Endometrium (tissue), 2 donors: ENCODE measurements at regions not wholly inside any gene's neighbourhood (a gene's known extent, or its start where the extent isn't known, plus 50 kb on each side); places are given as distances from the start of the nearest gene placed in this dataset.

Source experiments
- FAIRE-seq: peaks from 2 replicates; lab custom pipeline; 2012; peaks lifted over from hg19 to GRCh38; lab: Jason Lieb, UNC
- donor health status: control.
- donor health status: control.

DNA sequence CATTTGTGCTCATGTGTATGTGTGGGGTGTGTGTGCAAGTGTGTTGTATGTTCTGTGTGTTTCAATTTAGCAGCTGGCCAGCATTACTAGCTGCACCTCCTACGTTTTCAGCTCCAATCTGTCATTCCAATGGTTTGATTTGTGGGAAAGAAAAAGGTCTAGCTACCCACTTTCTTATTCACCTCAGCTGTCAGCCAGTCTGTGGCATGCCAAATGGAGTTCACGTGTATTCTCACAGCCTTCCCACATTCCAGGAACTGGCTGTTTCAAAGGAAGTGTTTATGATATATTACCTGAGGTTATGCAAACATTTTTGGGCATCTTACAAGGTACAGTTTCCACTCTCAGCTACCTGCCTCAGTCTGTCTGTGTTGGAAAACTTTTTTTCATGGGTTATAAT, 220.2 kb upstream of the CPNE8 start:
- FAIRE-seq = no peak

DNA sequence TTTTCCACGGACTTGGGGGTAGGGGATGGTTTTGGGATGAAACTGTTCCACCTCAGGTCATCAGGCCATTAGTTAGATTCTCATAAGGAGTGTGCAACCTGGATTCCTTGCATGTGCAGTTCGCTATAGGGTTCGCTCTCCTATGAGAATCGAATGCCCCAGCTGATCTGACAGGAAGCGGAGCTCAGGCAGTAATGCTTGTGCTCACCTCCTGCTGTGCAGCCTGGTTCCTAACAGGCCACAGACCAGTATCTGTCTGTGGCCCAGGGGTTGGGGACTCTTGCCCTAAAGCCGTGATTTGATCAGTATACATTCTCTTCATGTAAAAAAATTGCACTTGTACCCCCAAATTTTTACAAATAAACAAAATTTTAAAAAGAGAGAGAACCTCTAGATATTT, 219.4 kb upstream of the CPNE8 start:
- FAIRE-seq = no peak

GRCh38 chr12:39123580-39124253, 218.3 kb upstream of the CPNE8 start:
- FAIRE-seq = no peak

DNA sequence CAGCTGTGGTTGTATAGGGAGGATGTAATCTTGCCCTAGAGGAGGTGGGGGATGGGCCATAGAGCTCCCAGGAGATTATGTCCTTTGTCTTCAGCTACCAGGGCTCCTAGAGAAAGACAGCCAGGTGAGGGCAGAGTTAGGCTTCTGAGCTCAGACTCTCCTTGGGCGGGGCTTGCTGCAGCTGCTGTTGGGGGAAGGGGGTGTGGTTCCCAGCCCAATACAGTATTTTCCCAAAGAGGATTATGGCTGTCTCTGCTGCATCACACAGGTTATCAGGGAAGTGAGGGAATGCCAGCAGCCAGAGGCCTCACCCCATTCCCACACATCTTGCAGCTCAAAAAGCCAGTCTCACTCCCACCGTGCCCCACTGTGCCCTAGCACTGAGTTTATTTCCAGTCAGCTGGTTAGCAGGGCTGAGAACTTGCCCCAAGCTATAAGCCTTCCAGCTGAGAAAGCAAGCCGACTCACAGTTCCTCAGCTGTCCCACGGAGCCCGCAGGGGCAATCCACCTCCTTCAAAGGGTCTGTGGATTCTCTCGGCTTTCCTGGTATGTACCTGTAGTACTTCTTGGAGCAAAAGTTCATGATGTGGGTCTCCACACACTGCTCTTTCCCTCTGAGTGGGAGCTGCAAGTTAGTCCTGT, 217.3 kb upstream of the CPNE8 start:
- no peak for FAIRE-seq

DNA sequence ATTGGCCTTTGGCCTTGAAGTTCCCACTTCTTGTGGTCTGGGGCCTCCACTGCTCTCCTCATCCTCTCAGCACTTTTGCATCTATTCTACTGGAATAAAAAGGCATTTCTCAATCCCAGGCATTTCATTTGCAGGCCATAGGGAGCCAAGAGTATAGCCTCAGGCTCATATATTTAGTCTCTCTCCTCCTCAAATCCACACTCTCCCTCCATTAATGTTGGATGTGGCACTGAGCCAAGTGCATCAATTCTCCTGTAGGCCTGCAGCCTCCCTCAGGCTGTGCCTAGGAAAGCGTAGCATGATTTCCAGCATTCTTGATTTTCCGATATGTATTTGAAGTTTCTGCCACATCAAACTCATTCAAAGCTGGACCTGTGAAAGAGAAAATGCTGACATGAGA, 211.5 kb upstream of the CPNE8 start:
- no peak for FAIRE-seq

- FAIRE-seq = no peak
Measured at GRCh38 chr12:39112064-39112463, 206.7 kb upstream of the CPNE8 start.

GRCh38 chr12:39105111-39105510, 199.7 kb upstream of the CPNE8 start:
- no peak for FAIRE-seq

GRCh38 chr12:39103552-39104165, 198.3 kb upstream of the CPNE8 start:
- peak; percentile 71 for FAIRE-seq

- FAIRE-seq = no peak
Measured at GRCh38 chr12:39102474-39103209, 197.3 kb upstream of the CPNE8 start.

DNA sequence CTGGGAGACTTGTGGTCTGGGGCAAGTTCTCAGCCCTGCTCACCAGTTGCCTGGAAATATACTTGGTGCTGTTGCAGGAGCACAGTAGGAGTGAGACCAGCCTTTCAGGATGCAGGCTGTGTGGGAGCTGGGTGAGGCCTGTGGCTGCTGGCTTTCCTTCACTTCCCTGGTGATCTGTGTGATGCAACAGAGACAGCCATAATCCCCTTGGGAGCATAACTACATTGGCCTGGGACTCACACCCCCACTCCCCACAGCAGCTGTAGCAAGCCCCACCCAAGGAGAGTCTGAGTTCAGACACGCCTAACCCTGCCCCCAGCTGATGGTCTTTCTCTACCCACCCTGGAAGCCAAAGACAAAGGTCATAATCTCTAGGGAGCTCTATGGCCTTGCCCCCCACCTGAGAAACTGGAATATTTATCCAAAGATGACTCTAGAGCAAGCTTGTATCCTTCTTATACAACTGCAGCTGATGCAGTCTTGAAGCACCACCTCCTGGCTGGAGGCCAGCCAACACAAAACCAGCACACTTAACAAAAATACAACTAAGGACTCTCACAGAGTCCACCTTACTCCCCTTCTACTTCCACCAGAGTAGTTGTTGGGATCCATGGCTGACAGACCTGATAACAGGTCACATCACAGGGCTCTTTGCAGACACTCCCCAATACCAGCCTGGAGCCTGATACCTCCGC, 190.4 kb upstream of the CPNE8 start:
- no peak for FAIRE-seq

- FAIRE-seq = no peak
Measured at GRCh38 chr12:39081910-39082309, 176.5 kb upstream of the CPNE8 start.

DNA sequence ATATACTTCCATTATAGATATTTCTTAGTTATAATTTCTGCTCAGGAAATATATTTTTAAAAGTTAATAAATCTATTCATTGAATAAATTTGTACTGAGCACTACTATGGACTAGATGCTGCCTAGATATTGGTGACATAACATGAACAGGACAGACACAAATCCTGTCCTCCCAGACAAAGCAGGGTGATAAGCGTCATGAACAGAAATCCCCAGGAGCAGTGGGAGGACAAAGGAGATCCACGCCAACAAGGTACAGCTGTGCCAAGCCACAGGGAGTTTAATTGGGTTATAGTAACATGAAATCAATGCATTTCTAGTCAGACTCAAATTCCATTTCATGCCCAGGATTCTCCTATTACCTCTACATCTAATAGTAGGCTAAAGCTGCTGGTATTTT, 171.8 kb upstream of the CPNE8 start:
- FAIRE-seq = no peak

GRCh38 chr12:39074063-39074462, 168.7 kb upstream of the CPNE8 start:
- no peak for FAIRE-seq

DNA sequence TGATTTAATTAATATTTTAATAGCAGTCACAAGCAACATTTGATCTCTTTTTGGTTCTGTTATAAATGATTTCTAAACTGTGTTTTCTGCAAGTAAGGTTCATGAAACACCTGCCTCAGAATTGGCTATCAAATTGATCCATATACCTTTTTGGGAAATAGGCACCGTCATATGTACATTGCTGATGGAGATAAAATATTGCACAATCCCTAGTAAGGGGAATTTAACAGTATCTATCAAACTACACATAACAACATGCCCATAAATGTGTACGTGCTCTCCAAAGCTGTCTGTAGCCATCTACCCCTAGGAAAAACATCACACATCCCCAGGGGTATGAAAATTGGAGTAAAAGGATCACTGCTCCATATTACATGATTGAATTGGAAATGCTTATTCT, 167.3 kb upstream of the CPNE8 start:
- FAIRE-seq = no peak

GRCh38 chr12:39071611-39072010, 166.2 kb upstream of the CPNE8 start:
- FAIRE-seq = no peak

GRCh38 chr12:39070775-39071174, 165.4 kb upstream of the CPNE8 start:
- no peak for FAIRE-seq

DNA sequence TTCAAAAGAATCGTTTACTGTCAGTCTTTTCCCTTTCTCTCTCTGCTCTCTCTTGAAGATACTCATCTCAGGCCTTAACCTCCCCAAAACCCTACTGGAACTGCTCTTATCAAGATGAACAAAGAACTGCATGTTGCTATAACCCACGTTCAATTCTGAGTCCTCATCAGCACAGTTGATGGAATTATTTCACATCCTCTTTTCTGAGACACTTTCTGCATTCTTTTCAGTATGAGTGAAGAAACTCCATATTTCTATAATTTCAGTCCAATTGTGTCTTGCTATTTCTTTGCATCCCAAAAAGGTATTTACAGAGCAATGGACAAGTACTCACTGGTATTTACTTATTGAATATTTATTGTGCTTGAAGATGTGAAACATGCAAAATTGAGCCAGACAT, 160.1 kb upstream of the CPNE8 start:
- no peak for FAIRE-seq

DNA sequence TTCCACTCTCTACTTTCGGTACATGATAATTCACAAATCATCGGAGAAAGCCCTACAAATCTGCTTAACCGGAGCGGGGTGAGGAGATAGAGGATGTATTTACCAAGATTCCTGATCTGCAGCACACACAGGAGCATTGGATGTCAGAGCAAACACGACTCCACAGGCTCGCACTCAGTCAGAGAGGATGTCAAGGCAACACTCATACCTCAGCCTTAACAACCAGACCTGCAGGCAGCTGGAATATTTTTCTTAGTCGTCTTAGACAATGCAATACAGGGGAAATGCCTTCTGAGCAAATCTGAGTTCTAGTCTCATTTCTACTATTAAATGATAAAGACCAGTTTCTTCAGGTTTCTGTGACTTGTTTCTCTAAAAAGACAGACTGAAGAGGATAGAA, 159.3 kb upstream of the CPNE8 start:
- no peak for FAIRE-seq

DNA sequence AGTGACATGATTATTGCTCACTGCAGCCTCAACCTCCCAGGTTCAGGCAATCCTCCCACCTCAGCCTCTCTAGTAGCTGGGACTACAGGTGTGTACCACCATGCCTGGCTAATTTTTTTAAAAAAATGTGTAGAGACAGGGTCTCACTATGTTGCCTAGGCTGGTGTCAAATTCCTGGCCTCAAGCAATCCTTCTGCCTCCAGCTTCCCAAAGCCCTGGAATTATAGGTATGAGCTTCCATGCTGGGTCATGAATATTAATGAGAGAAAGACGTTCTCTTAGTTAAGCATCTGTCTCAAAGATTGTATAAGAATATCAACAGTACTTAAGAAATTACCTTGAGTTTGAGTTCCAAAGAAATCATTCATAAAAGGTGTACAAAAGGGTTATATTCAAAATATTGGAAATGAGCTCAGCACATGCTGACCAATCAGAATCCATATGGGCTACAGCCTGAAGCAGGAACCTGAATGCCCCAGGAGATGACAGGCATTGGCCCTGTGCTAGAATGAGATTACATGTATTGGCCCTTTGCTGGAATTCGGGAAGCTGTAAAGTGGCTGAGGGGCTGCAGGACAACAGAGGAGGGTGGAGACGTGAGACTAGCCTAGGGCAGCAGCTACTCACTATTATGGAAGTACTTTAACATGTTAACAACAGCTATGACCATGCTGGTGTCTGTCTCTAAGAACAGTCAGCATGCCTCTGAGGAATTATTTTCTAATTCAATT, 157.0 kb upstream of the CPNE8 start:
- FAIRE-seq = no peak

GRCh38 chr12:39061576-39061975, 156.2 kb upstream of the CPNE8 start:
- no peak for FAIRE-seq

- no peak for FAIRE-seq
Measured at GRCh38 chr12:39048395-39048794, 143.0 kb upstream of the CPNE8 start.
